SH-SY5Y (cell line): ENCODE measurements at regions not wholly inside any gene's neighbourhood (a gene's known extent, or its start where the extent isn't known, plus 50 kb on each side); places are given as distances from the start of the nearest gene placed in this dataset.

Experiments
- GATA2 ChIP-seq: IDR thresholded peaks from 2 replicates; pipeline ENCODE4 v1.6.1; 2011; ENCODE audit warnings: mild to moderate bottlenecking, low read depth, low read length
- GATA3 ChIP-seq: IDR thresholded peaks from 2 replicates; pipeline ENCODE4 v1.6.1; 2011; ENCODE audit warnings: low read depth, mild to moderate bottlenecking, low read length, moderate library complexity

DNA sequence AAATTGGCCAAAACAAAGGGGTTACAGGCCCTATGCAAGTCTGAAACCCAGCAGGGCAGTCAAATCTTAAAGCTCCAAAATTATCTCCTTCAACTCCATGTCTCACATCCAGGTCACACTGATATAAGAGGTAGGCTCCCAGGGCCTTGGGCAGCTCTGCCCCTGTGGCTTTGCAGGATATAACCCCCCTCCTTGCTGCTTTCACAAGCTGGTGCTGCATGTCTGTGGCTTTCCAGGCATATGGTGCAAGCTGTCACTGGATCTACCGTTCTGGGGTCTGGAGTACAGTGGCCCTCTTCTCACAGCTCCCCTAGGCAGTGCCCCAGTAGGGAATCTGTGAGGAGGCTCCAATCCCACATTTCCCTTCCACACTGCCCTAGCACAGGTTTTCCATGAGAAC lies 519.6 kb downstream of the ETS1 start:
- TF ChIP-seq GATA2 = no peak
- no peak for TF ChIP-seq GATA3
